Head of caudate nucleus (tissue), 42 donors: ENCODE measurements at regions not wholly inside any gene's neighbourhood (a gene's known extent, or its start where the extent isn't known, plus 50 kb on each side); places are given as distances from the start of the nearest gene placed in this dataset.
A peak's percentile ranks its signal among the peaks of the same experiment; 100 is the strongest.

Experiments
- DNase-seq, 42 donors: peaks; one replicate each; pipeline versions ENCODE4 v3.0.0 to v3.0.0-alpha.2; 2020 to 2021; ENCODE audit warnings: mixed read lengths in 7 of 42
- intact Hi-C: fragments of 100-400 bp; cut with DNase I; formaldehyde crosslinking; loops from one replicate; pipeline ENCODE4 v1.15.0; 2022

GRCh38 chr14:99093532-99094517 is 178.2 kb downstream of the BCL11B start:
- intact Hi-C loops, result no loop called here
- no peak for DNase-seq

- DNase-seq, result no peak
- intact Hi-C loops, result no loop called here
These were observed 177.1 kb downstream of the BCL11B start for GRCh38 chr14:99094901-99095300.

GRCh38 chr14:99095369-99095768 is 176.6 kb downstream of the BCL11B start:
- DNase-seq, result no peak
- intact Hi-C loops, result no loop called here

- intact Hi-C loops, result no loop called here
- no peak for DNase-seq
These were observed 173.8 kb downstream of the BCL11B start for GRCh38 chr14:99098199-99098598.

GRCh38 chr14:99099051-99099787 is 172.8 kb downstream of the BCL11B start:
- intact Hi-C loops, result no loop called here
- no peak for DNase-seq

GRCh38 chr14:99100497-99101270 is 171.3 kb downstream of the BCL11B start:
- intact Hi-C loops, result no loop called here
- DNase-seq, result no peak

- intact Hi-C loops, result no loop called here
- DNase-seq, result no peak
These were observed 170.0 kb downstream of the BCL11B start for GRCh38 chr14:99101855-99102461.

GRCh38 chr14:99116741-99117295 is 155.2 kb downstream of the BCL11B start:
- intact Hi-C loops, result no loop called here

GRCh38 chr14:99117671-99118045 is 154.3 kb downstream of the BCL11B start:
- intact Hi-C loops, result no loop called here
- DNase-seq, result peak in 5 of 42 donors; percentile 2 to 34 (median 23)

More at GRCh38 chr14:99116741-99117295, 155.2 kb downstream of the BCL11B start:
- DNase-seq, result peak in 2 of 42 donors; percentile 6 to 25

- intact Hi-C loops, result no loop called here
- peak in 16 of 42 donors; percentile 4 to 46 (median 23) for DNase-seq
These were observed 153.8 kb downstream of the BCL11B start for GRCh38 chr14:99118046-99118721.

GRCh38 chr14:99118946-99119345 is 153.1 kb downstream of the BCL11B start:
- DNase-seq, result peak in 6 of 42 donors; percentile 4 to 30 (median 20)
- intact Hi-C loops, result no loop called here
